IMR-90 (cell line): ENCODE measurements at regions not wholly inside any gene's neighbourhood (a gene's known extent, or its start where the extent isn't known, plus 50 kb on each side); places are given as distances from the start of the nearest gene placed in this dataset.

Experiments used
- ATAC-seq: fragments of 200-7000 bp; cut with Tn5 transposase; 2 replicates; pipeline ENCODE4 v1.9.1; 2020; ENCODE audit warnings: low read depth, mild to moderate bottlenecking, moderate library complexity
- BruUV-seq: library from RNA; stranded (reverse); fragments of 400-500 nt; replicated peaks from 2 replicates; lab custom pipeline; 2021; lab: Mats Ljungman, UMichigan
- CTCF ChIA-PET: fragments of 300-600 bp; formaldehyde crosslinking; extraction: SDS; loops from one replicate; lab custom pipeline; 2021; ENCODE audit warnings: antibody characterized with exemption; lab: Yijun Ruan, JAX
- POLR2A ChIA-PET: fragments of 300-600 bp; sonication (Branson Sonifier 250); formaldehyde crosslinking; loops from one replicate; lab custom pipeline; 2022; ENCODE audit warnings: antibody characterized with exemption; ENCODE audit not compliant: unreplicated experiment; lab: Charles Lee
- DNase-seq: peaks from one replicate; pipeline ENCODE4 v3.0.0; 2013
- H2AFZ ChIP-seq: replicated peaks from 2 replicates; pipeline ENCODE3; 2013; ENCODE audit warnings: low read length, mild to moderate bottlenecking; ENCODE audit not compliant: poor library complexity
- H2AK5ac ChIP-seq: 2 replicates; pipeline ENCODE4 v1.6.1; 2013; ENCODE audit warnings: low read depth, low read length, inconsistent platforms
- H2AK9ac ChIP-seq: replicated peaks from 2 replicates; pipeline ENCODE3; 2013; ENCODE audit warnings: mild to moderate bottlenecking, low read depth, low read length, moderate library complexity; ENCODE audit not compliant: poor library complexity
- H2BK120ac ChIP-seq: 2 replicates; pipeline ENCODE4 v1.6.1; 2013; ENCODE audit warnings: low read depth, low read length, inconsistent platforms
- H2BK15ac ChIP-seq: 3 replicates; pipeline ENCODE4 v1.6.1; 2013; ENCODE audit warnings: low read depth, low read length, inconsistent platforms
- H2BK20ac ChIP-seq: 2 replicates; pipeline ENCODE4 v1.6.1; 2013; ENCODE audit warnings: low read depth, mild to moderate bottlenecking, inconsistent platforms, low read length, moderate library complexity
- H2BK5ac ChIP-seq: 2 replicates; pipeline ENCODE4 v1.6.1; 2013; ENCODE audit warnings: mild to moderate bottlenecking, low read depth, low read length, inconsistent platforms; ENCODE audit not compliant: poor library complexity, severe bottlenecking
- H3K14ac ChIP-seq: replicated peaks from 2 replicates; pipeline ENCODE4 v1.6.1; 2013; ENCODE audit warnings: low read depth, low read length, inconsistent platforms
- H3K18ac ChIP-seq: 2 replicates; pipeline ENCODE4 v1.6.1; 2013; ENCODE audit warnings: low read depth, low read length, control low read depth
- H3K23ac ChIP-seq: 2 replicates; pipeline ENCODE4 v1.6.1; 2013; ENCODE audit warnings: low read depth, low read length, inconsistent platforms
- H3K27ac ChIP-seq: 2 replicates; pipeline ENCODE4 v1.5.1; 2013; ENCODE audit warnings: mild to moderate bottlenecking, control low read depth, low read length; ENCODE audit not compliant: insufficient read depth
- H3K27me3 ChIP-seq: 2 replicates; pipeline ENCODE4 v1.6.1; 2013; ENCODE audit warnings: low read length; ENCODE audit not compliant: control insufficient read depth, insufficient read depth
- H3K36me3 ChIP-seq: 2 replicates; pipeline ENCODE4 v1.6.1; 2013; ENCODE audit warnings: low read length, mixed read lengths; ENCODE audit not compliant: control insufficient read depth, insufficient read depth
- H3K4ac ChIP-seq: 2 replicates; pipeline ENCODE4 v1.6.1; 2013; ENCODE audit warnings: low read depth, low read length, inconsistent platforms
- H3K4me1 ChIP-seq: 2 replicates; pipeline ENCODE4 v1.6.1; 2013; ENCODE audit warnings: low read length, mixed read lengths; ENCODE audit not compliant: control insufficient read depth, insufficient read depth
- H3K4me2 ChIP-seq: 2 replicates; pipeline ENCODE4 v1.6.1; 2013; ENCODE audit warnings: low read depth, mild to moderate bottlenecking, control low read depth, low read length, moderate library complexity
- H3K4me3 ChIP-seq: 2 replicates; pipeline ENCODE4 v1.5.1; 2013; ENCODE audit warnings: low read depth, mild to moderate bottlenecking, control low read depth, low read length, moderate library complexity; ENCODE audit not compliant: insufficient read depth
- H3K56ac ChIP-seq: 2 replicates; pipeline ENCODE4 v1.6.1; 2013; ENCODE audit warnings: low read length, inconsistent platforms; ENCODE audit not compliant: insufficient read depth; ENCODE audit errors: extremely low read depth
- H3K79me1 ChIP-seq, 2 experiments: 2 replicates each; pipeline ENCODE4 v1.6.1; 2013; ENCODE audit warnings: low read length in 2 of 2, inconsistent platforms in 1 of 2, low read depth in 1 of 2
- H3K9ac ChIP-seq: 2 replicates; pipeline ENCODE4 v1.6.1; 2013; ENCODE audit warnings: low read depth, low read length, control low read depth
- H3K9me1 ChIP-seq: 2 replicates; pipeline ENCODE4 v1.6.1; 2013; ENCODE audit warnings: low read length, inconsistent platforms; ENCODE audit not compliant: insufficient read depth
- H3K9me3 ChIP-seq: 2 replicates; pipeline ENCODE4 v1.6.1; 2013; ENCODE audit warnings: low read length; ENCODE audit not compliant: control insufficient read depth, insufficient read depth
- H4K20me1 ChIP-seq: 2 replicates; pipeline ENCODE4 v1.6.1; 2013; ENCODE audit warnings: low read length, inconsistent platforms; ENCODE audit not compliant: insufficient read depth
- H4K5ac ChIP-seq: 2 replicates; pipeline ENCODE4 v1.6.1; 2013; ENCODE audit warnings: mild to moderate bottlenecking, low read depth, low read length, control low read depth
- H4K8ac ChIP-seq, 2 experiments: 2 replicates each; pipeline ENCODE4 v1.6.1; 2013; ENCODE audit warnings: low read depth in 2 of 2, low read length in 2 of 2, control low read depth in 1 of 2, inconsistent platforms in 1 of 2
- H4K91ac ChIP-seq: 2 replicates; pipeline ENCODE4 v1.6.1; 2013; ENCODE audit warnings: low read depth, low read length, inconsistent platforms; ENCODE audit not compliant: insufficient read depth
- BHLHE40 ChIP-seq: fragments of 150-350 bp; IDR thresholded peaks from 2 replicates; pipeline ENCODE4 v1.6.1; 2016; ENCODE audit warnings: mild to moderate bottlenecking, low read depth, low read length
- CEBPB ChIP-seq: IDR thresholded peaks from 2 replicates; pipeline ENCODE4 v1.6.1; 2012; ENCODE audit warnings: low read depth, low read length, improper control_type of control experiment
- CHD1 ChIP-seq: IDR thresholded peaks from 2 replicates; pipeline ENCODE4 v1.6.1; 2012; ENCODE audit warnings: low read depth, low read length, improper control_type of control experiment
- MAFK ChIP-seq: IDR thresholded peaks from 2 replicates; pipeline ENCODE4 v1.6.1; 2012; ENCODE audit warnings: low read depth, low read length, improper control_type of control experiment
- MAZ ChIP-seq: IDR thresholded peaks from 2 replicates; pipeline ENCODE4 v1.6.1; 2012; ENCODE audit warnings: low read depth, mild to moderate bottlenecking, low read length, improper control_type of control experiment, moderate library complexity, borderline replicate concordance
- RAD21 ChIP-seq: IDR thresholded peaks from 2 replicates; pipeline ENCODE4 v1.6.1; 2012; ENCODE audit warnings: low read length, improper control_type of control experiment
- RCOR1 ChIP-seq: IDR thresholded peaks from 2 replicates; pipeline ENCODE4 v1.6.1; 2012; ENCODE audit warnings: mild to moderate bottlenecking, low read length, improper control_type of control experiment; ENCODE audit not compliant: insufficient replicate concordance
- RFX5 ChIP-seq: IDR thresholded peaks from 2 replicates; pipeline ENCODE4 v1.8.0; 2012; ENCODE audit warnings: low read depth, mild to moderate bottlenecking, low read length, moderate library complexity
- SMC3 ChIP-seq: fragments of 150-350 bp; IDR thresholded peaks from 2 replicates; pipeline ENCODE4 v1.6.1; 2016; ENCODE audit warnings: low read depth, mild to moderate bottlenecking, antibody characterized with exemption, low read length, moderate library complexity
- WGBS, 2 experiments: methylation state at CpG; one replicate each; pipeline versions ENCODE4 v1.1.5 to v1.1.7; 2013; ENCODE audit warnings: missing lambda C conversion rate in 2 of 2; ENCODE audit not compliant: insufficient read length in 1 of 2; ENCODE audit errors: extremely low coverage in 2 of 2; 5-methylcytosine and 5-hydroxymethylcytosine counted together
- dilution Hi-C: fragments of 300-500 bp; cut with HindIII; formaldehyde crosslinking; loops from one replicate; pipeline ENCODE4 v1.14.3; 2018; ENCODE audit warnings: low sequenced_read_pairs; ENCODE audit not compliant: unreplicated experiment
- in situ Hi-C: fragments of 300-500 bp; cut with MboI; formaldehyde crosslinking; loops from 3 replicates; pipeline ENCODE4 v1.14.3; 2019; ENCODE audit warnings: low sequenced_read_pairs, inconsistent platforms, mixed read lengths
- intact Hi-C: fragments of 100-400 bp; cut with micrococcal nuclease; formaldehyde crosslinking; loops from 2 replicates; pipeline ENCODE4 v1.10.0; 2022

GRCh38 chrX:131388293-131388692 lies 99.2 kb upstream of the IGSF1 start:
- Histone ChIP-seq H4K20me1 (no peaks in the 10 kb centered on the region), H3K18ac (no peak overlapping the region), H3K36me3 (no peaks in the 10 kb centered on the region), H2BK20ac (no peak overlapping the region), H3K4ac (no peak overlapping the region), H2AK9ac (no peak overlapping the region), H3K4me2 (no peak overlapping the region), H4K91ac (no peak overlapping the region), H2BK120ac (no peak overlapping the region), H3K27me3 (no peaks in the 10 kb centered on the region; the same call in 1 of the 2 replicates), H3K9me1 (no peaks in the 10 kb centered on the region), H3K9me3 (peaks cover 6% of the 10 kb centered on the region; the same call in 1 of the 2 replicates), H3K4me3 (no peak overlapping the region), H3K56ac (no peak overlapping the region), H2AK5ac (no peak overlapping the region), H3K14ac (no peak overlapping the region), H3K9ac (no peak overlapping the region), H2BK15ac (no peak overlapping the region), H3K23ac (no peak overlapping the region), H3K79me1 (no peaks in the 10 kb centered on the region), H3K27ac (no peak overlapping the region), H4K8ac (no peak overlapping the region), H2AFZ (no peak overlapping the region), H3K4me1 (no peaks in the 10 kb centered on the region), H2BK5ac (no peak overlapping the region), H4K5ac (no peak overlapping the region)
- in situ Hi-C loops: no loop called here
- CTCF ChIA-PET: no interaction called here
- POLR2A ChIA-PET: no interaction called here
- 27% methylated on average over 2 of the region's 4 CpGs; no CpG with 5 or more reads in 1 of the 2 experiments for WGBS, 2 experiments
- intact Hi-C loops: no loop called here
- no peak for DNase-seq
- no TSS peak for BruUV-seq
- dilution Hi-C loops: no loop called here
- no peak for TF ChIP-seq CEBPB
- no peak for TF ChIP-seq CHD1
- TF ChIP-seq BHLHE40: no peak
- TF ChIP-seq MAFK: no peak
- no peak for TF ChIP-seq RFX5
- no peak for TF ChIP-seq RCOR1
- no peak for TF ChIP-seq RAD21
- TF ChIP-seq MAZ: no peak
- TF ChIP-seq SMC3: no peak
- ATAC-seq: no peak
